GM23248 (cell line): ENCODE measurements at regions not wholly inside any gene's neighbourhood (a gene's known extent, or its start where the extent isn't known, plus 50 kb on each side); places are given as distances from the start of the nearest gene placed in this dataset.

Experiments used
- EZH2 ChIP-seq: fragments of 200-600 bp; sonication (generic); IDR thresholded peaks from 2 replicates; pipeline ENCODE4 v1.6.1; 2018; ENCODE audit warnings: antibody characterized with exemption, mild to moderate bottlenecking; ENCODE audit not compliant: insufficient read depth, poor library complexity, severe bottlenecking
- EZH2phosphoT487 ChIP-seq: fragments of 200-600 bp; sonication (generic); IDR thresholded peaks from 2 replicates; pipeline ENCODE4 v1.6.1; 2018; ENCODE audit warnings: antibody characterized with exemption, moderate library complexity, mild to moderate bottlenecking, low read depth; ENCODE audit not compliant: insufficient read depth

DNA sequence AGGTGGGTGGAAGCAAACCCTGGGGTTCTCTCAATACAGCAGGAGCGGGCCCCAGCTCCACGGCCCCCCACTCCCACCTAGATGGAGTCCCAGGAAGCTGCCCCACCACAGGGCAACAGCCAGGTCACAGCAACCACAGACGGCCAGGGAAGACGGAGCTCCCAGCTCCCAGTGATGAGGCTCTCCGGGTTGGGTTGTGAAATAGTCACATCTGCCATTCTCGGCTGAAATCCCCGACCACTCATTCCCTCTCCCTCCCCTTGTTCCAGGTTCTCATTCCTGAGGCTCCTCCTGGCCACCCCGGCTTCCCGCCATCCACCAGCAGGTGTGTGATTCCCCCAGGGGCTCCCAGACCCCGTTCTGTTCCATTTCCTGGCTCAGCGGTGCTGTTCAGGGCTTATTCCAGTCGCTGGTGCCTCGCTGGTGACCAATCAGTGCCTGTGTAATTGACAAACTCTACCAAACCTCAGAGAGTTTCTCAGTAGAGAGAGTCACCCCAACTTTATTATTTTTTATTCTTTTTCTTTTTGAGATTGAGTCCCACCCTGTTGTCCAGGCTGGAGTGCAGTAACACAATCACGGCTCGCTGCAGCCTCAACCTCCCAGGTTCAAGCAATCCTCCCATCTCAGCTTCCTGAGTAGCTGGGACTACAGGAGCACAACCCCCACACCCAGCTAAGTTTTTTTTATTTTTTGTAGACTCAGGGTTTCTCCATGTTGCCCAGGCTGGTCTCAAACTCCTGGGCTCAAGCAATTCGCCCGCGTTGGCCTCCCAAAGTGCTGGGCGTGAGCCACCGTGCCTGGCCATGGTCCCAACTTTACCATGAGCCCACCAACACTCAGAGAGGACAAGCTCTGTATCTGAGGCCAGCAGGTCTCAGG, 63.2 kb downstream of the SHANK2 start:
- TF ChIP-seq EZH2: no peak
- TF ChIP-seq EZH2phosphoT487: no peak
